Hematopoietic multipotent progenitor cell treated with erythropoietin and hydrocortisone succinate and interleukin-3 and kit ligand, for 8 days (in vitro differentiated cells): ENCODE measurements at regions not wholly inside any gene's neighbourhood (a gene's known extent, or its start where the extent isn't known, plus 50 kb on each side); places are given as distances from the start of the nearest gene placed in this dataset.
"Not testable (repeated sequence)": the region's sequence is repeated elsewhere in the genome, so short reads cannot be mapped to it uniquely, and the experiment has no call there.

Experiments
- DNase-seq: peaks from one replicate; pipeline ENCODE4 v3.0.0-alpha.2; 2015

DNA sequence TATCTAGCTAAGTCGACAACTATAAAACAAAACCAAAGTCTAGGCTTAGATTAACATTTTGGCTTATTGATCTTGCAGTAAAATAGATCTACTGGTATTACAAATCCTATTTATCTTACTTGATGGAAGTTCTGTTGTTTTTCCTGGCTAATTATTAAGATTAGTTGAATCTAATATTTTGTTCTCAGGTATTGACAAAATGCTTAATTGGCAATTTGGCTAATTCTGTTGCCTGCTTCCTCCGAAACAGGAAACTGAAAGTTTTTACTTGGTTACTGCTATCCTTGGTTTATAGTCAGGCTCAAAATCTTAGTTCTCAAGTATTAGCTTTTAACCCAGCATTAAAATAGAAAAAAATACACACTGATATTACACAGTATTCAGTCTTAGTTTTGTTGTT lies 820.5 kb downstream of the NR2F1-AS1 start:
- no peak for DNase-seq

GRCh38 chr5:92758552-92758951 lies 822.5 kb downstream of the NR2F1-AS1 start:
- DNase-seq = no peak

- DNase-seq = no peak
Observed at GRCh38 chr5:92749943-92750342, 831.1 kb downstream of the NR2F1-AS1 start.

- no peak for DNase-seq
Observed at GRCh38 chr5:92748072-92748676, 832.8 kb downstream of the NR2F1-AS1 start.

GRCh38 chr5:92741906-92742305 lies 839.1 kb downstream of the NR2F1-AS1 start:
- DNase-seq = no peak

DNA sequence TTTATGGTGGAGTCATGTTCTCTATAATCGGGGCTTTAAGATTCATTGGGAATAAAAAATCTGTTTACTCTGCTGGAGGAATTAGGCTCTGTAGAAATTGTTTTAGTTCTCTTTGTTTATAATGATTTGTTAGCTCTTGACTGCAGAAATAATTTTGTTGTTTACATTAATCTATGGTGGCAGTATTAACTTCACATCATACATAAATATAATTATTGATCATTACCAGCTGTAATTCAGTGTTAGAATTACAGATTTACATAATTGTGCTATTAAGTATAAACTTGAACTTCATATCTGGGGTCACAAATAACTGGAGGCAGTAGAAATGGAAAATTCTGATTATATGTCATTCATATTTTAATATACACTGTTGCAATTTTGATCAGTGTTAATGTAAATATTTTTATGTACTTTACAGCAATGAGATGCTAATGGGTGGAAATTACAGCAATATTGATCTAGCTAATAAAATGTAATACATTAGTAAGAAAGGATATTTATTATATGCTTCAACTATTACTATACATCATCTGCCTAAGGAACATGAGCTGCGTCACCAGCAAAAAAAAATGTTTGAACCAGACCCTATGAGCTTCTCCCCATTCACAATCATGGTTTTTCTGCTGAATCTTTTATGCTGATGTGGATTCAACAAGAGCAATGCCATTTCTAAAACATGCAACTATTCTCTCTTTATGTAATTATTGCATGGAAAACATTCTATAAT lies 846.6 kb downstream of the NR2F1-AS1 start:
- no peak for DNase-seq

GRCh38 chr5:92730486-92730885 lies 850.5 kb downstream of the NR2F1-AS1 start:
- DNase-seq = no peak

DNA sequence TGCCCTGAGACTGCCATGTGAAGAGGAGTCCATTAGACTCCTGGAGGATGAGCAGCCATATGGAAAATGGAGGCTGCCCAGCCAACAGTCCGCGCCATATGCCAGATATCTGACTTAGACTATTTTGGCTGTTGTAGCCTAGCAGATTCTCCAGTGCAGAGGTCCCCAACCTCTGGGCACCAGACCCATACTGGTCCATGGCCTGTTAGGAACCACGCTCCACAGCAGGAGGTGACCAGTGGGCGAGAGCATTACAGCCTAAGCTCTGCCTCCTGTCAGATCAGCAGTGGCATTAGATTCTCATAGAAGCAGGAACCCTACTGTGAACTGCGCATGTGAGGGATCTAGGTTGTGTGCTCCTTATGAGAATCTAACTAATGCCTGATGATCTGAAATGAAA lies 851.9 kb downstream of the NR2F1-AS1 start:
- DNase-seq = no peak

DNA sequence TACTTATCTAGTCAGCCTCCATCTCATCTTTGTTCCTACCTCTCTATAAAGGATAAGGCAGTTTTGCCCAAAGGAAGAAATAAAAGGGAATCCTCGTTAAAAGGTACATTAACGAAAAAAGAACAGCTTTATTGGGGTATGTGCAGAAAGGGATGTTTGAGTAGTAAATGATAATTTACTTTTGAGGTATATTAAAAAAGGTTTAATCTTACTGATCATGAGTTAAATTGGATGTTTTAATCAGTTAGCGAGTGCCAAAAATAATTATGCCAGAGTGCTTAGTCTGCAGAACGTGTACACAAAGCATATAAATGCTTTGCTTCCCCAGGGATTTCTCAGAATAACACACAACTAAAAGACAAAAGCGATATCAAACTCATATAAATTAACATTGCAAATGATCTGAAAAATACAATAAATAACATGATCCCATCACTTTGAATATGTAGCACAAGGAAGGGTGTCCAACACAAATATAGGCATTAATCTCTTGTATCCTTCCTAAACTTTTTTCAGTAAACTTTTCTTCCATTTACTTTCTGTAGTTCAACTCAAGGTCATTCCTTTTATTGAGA lies 865.0 kb downstream of the NR2F1-AS1 start:
- no peak for DNase-seq

DNA sequence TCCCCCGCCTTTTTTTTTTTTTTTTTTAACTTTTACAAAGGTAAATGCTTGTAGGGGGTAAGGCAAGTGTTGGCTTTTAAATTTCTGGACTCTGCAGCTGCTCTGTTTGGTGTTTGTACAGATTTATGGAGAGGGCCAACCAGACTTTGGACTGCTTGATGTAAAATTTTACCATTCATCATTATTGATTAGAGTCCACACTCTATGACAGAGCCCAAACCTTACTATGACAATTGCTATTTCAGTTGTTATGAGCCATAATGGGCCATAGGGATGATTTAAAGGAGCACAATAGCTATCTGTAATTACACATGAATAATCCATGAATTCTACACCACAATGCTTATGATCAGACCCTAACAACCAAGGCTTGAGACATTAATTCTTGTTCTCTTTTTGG lies 867.2 kb downstream of the NR2F1-AS1 start:
- no peak for DNase-seq

DNA sequence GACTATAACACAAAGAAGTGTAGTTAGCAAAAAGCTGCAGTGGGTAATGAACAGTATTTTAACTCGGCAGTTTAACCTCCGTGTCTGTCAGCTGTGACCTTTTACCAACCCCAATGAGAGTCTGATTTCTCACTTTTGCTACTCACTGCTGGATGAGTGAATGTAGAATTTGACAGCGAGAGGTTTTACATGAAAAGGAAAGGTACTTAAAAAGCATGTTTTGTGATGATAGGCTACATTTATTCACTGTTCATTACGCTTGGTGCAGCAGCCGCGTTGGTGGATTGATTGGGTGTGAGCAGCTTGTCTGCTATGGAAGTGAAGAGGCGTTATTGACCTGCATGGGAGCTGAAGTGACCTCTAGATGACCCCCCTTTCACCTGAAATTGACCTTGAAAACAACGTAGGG lies 867.7 kb downstream of the NR2F1-AS1 start:
- no peak for DNase-seq

GRCh38 chr5:92711956-92712355 lies 869.1 kb downstream of the NR2F1-AS1 start:
- no peak for DNase-seq

DNA sequence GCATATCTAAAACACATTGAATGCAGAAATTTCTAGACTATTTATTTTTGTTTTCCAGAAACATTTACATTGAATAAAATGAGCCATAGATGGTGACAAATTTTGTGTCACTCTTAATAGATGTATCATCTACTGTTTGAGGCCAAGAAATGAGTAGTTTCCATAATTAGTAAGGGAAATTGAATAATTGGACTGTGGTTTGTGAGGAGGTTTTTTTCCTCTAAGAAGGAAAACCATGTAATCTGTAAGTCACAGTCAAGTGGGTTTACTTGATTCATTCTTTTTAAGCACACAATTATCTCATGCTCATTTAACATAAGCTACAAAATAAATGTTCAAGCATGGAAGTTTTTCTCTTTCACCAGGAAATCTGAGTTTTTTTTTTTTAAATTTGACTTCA lies 876.4 kb downstream of the NR2F1-AS1 start:
- DNase-seq = no peak

GRCh38 chr5:92703976-92704375 lies 877.0 kb downstream of the NR2F1-AS1 start:
- DNase-seq = no peak

- no peak for DNase-seq
Observed at GRCh38 chr5:92695123-92696003, 885.7 kb downstream of the NR2F1-AS1 start.

DNA sequence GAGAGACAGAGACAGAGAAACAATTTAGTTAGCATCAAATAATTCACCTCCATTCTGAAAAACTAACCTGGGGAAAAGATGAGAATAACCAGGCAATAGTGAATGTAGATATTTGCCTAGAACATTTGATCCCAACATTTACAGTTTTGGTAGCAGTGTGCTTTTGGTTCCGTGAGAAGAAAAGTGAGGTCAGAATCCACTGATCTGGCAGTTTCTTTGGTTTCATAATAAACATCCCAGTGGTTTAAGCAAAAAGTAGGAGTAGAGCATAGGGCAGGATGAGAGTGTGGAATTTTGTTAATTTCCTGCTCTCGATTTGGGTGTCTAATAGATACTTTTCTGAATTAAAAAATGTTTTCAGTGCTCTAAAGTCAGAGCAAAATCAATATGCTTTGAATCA lies 887.0 kb downstream of the NR2F1-AS1 start:
- no peak for DNase-seq

- not testable (repeated sequence) for DNase-seq
Observed at GRCh38 chr5:92691955-92692354, 889.1 kb downstream of the NR2F1-AS1 start.

GRCh38 chr5:92687821-92688722 lies 892.9 kb downstream of the NR2F1-AS1 start:
- no peak for DNase-seq

DNA sequence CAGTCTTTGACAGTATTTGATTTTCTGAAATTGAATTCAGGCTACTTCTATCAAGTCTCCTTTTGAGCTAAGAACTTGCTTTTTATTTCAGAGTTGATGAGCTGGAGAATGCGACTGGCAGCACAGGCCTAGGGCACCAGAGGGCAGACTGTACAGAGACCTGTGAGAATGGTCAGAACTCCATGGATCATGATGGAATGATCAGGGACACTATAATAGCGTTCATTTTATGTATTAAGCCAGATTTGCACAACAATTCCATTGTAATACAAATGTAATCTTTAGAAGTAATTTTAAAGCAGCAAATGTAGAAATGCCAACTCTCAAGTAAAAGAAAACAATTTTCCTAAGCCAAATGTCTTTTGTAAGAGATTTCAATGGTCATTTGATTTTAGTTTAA lies 902.4 kb downstream of the NR2F1-AS1 start:
- no peak for DNase-seq

GRCh38 chr5:92676215-92677165 lies 904.5 kb downstream of the NR2F1-AS1 start:
- DNase-seq = no peak

- DNase-seq = no peak
Observed at GRCh38 chr5:92674321-92674720, 906.7 kb downstream of the NR2F1-AS1 start.
